Gastroesophageal sphincter (tissue), 3 donors: ENCODE measurements at regions not wholly inside any gene's neighbourhood (a gene's known extent, or its start where the extent isn't known, plus 50 kb on each side); places are given as distances from the start of the nearest gene placed in this dataset.

Experiments used
- CTCF ChIP-seq, 4 experiments: fragments of 200-600 bp in 2 of 4; fragments of 450-650 bp in 2 of 4; sonication (generic) in 1 of 4; IDR thresholded peaks; one replicate each; pipeline ENCODE4 v1.5.1; 2017 to 2019; ENCODE audit warnings: antibody characterized with exemption in 4 of 4, mild to moderate bottlenecking in 2 of 4, moderate library complexity in 2 of 4
- EP300 ChIP-seq: sonication (generic); formaldehyde crosslinking; IDR thresholded peaks from one replicate; pipeline ENCODE4 v1.6.1; 2017; ENCODE audit warnings: antibody characterized with exemption, mild to moderate bottlenecking
- POLR2A ChIP-seq, 2 donors: fragments of 450-650 bp; IDR thresholded peaks; one replicate each; pipeline ENCODE4 v1.6.1; 2017; ENCODE audit warnings: antibody characterized with exemption in 2 of 2, mild to moderate bottlenecking in 2 of 2, moderate library complexity in 1 of 2
- POLR2AphosphoS5 ChIP-seq: sonication (generic); formaldehyde crosslinking; IDR thresholded peaks from one replicate; pipeline ENCODE4 v1.6.1; 2017; ENCODE audit warnings: antibody characterized with exemption

- TF ChIP-seq POLR2A (IDR thresholded peaks at IDR 0.05) (no peak), CTCF (IDR thresholded peaks at IDR 0.05) (no peak), POLR2AphosphoS5 (no peak), EP300 (no peak)
Observed at GRCh38 chr16:74186561-74186971, 110.0 kb upstream of the PSMD7 start.
